ENCODE measurements at regions not wholly inside any gene's neighbourhood (a gene's known extent, or its start where the extent isn't known, plus 50 kb on each side); places are given as distances from the start of the nearest gene placed in this dataset.
"Not testable (repeated sequence)": the region's sequence is repeated elsewhere in the genome, so short reads cannot be mapped to it uniquely, and the experiment has no call there.

DNA sequence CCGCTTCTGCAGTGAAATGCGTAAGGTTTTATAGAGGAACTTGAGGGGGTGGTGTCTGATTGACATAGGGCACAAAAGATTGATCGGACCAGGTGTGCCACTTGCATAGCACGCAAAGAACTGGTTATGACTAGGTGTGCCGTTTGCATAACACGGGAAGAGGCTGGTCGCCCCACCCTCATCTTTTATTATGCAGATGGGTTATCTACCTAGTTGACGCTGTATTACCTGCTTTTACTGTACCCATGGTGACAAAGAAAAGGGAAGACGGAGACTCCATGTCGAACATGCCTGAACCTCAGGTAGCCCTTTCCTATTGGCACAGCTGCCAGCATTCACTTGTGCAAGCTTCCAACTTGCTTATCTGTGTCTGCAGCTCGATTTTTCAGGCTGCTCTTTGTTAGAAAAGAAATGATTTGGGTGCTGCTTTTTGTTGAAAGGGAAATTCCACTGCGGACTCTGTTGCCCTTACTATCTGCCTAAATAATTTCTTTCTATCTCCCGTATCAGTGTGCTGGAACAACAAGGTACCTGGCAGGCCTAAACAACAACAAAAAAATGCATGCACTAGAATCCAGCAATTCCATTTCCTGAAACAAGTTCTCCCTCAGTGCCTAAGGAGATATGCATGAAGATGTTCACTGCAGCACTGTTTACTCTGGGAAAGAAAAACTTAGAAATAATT, 194.4 kb upstream of the KAZN start:
- TF ChIP-seq, protein P1, sequence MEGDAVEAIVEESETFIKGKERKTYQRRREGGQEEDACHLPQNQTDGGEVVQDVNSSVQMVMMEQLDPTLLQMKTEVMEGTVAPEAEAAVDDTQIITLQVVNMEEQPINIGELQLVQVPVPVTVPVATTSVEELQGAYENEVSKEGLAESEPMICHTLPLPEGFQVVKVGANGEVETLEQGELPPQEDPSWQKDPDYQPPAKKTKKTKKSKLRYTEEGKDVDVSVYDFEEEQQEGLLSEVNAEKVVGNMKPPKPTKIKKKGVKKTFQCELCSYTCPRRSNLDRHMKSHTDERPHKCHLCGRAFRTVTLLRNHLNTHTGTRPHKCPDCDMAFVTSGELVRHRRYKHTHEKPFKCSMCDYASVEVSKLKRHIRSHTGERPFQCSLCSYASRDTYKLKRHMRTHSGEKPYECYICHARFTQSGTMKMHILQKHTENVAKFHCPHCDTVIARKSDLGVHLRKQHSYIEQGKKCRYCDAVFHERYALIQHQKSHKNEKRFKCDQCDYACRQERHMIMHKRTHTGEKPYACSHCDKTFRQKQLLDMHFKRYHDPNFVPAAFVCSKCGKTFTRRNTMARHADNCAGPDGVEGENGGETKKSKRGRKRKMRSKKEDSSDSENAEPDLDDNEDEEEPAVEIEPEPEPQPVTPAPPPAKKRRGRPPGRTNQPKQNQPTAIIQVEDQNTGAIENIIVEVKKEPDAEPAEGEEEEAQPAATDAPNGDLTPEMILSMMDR (conservative IDR thresholded peaks at IDR 0.05): no peak
- TF ChIP-seq ZFX (IDR thresholded peaks at IDR 0.05): no peak
- H3K27ac ChIP-seq: no peak overlapping the region

DNA sequence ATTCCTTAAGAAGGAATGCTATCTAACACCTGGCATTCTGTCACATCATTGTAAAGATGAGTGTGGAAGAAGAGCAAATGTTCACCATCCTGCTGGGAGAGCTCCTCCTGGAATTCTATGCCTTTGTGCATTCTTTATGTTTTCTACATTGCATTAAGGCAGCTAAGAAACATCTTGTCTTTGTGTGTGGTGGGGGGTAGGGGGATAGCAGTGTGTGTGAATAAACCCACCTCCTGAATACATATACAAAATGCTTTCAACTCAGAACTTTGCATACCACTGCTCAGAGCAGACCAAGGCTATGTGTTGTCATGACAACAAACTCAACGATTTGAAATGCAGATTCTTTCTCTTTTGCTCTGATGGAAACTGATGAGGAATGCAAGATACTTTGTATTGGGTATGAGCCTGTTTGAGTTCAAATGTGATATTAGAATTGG, 193.6 kb upstream of the KAZN start:
- no peak for TF ChIP-seq ZFX (IDR thresholded peaks at IDR 0.05)
- TF ChIP-seq, protein P1 (conservative IDR thresholded peaks at IDR 0.05): no peak
- no peak overlapping the region for H3K27ac ChIP-seq

DNA sequence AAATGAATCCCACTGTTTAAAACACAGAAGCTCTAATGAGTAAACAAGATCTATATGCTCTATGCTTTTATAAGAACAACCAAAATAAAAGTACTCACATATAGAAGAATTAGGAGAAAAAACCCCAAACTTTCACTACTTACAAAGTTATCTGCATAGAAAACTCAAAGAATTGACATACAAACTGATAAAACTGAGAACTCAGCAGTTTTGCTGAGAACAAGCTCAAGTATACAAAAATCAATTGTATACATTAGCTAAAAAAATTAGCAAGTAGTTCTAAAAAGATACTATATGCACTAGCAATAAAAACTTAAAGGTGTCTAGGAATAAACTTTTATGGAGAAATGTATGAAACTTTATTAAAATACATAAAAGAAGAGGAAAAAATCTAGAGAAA, 186.2 kb upstream of the KAZN start:
- TF ChIP-seq ZFX (IDR thresholded peaks at IDR 0.05): no peak
- TF ChIP-seq, protein P1 (conservative IDR thresholded peaks at IDR 0.05): no peak
- H3K27ac ChIP-seq: no peak overlapping the region

DNA sequence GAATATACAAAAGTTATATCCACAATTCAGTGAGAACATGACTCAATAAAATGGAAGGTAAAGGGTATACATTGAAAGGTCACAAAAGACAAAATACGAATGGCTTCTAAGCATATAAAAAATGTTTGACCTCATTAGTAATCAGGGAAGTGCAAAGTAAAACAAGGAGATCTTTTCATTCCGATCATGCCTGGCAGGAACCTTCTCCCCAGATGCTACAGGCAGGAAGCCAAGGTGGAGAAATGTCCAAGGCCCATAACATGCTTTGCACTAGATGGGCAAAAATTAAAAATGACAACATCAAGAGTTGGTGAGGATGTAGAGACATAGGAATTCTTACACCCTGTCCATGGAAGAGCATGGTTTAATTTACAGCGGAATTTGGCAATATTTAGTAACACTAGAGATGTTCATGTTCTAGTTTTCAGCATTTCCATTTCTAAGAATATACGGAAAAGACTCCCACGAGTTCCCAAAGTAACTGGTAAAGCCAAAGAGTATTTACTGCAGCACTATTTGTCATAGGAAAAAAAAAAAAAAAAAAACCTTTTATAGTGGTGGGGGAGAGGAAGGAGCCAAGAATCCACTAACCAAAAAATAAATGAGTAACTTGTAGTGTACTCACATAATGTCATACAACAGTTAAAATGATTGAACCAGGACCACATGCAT, 184.5 kb upstream of the KAZN start:
- no peak overlapping the region for H3K27ac ChIP-seq
- TF ChIP-seq ZFX (IDR thresholded peaks at IDR 0.05): no peak
- TF ChIP-seq, protein P1 (conservative IDR thresholded peaks at IDR 0.05): no peak

DNA sequence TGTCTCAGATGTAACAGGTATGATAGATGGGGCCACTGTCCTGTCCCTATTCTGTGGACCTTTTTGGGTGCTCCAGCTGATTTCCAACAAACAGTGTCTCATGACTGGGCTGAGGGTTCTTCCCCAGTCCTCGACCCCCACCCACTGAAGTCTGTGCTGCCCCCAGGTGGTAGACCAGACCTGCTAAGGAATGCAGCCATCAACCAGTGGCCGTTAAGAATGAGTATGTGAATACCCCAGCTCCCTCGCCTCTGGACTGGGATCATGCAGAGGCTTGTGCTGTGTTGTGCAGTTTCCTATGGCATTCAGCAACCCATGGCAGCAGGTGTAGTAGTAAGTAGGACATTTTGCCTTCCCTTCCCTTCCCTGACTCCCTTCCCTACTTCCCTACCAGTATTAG, 183.1 kb upstream of the KAZN start:
- H3K27ac ChIP-seq: no peak overlapping the region
- TF ChIP-seq, protein P1 (conservative IDR thresholded peaks at IDR 0.05): no peak; the same call in 1 of the 2 replicates
- TF ChIP-seq ZFX (IDR thresholded peaks at IDR 0.05): no peak

DNA sequence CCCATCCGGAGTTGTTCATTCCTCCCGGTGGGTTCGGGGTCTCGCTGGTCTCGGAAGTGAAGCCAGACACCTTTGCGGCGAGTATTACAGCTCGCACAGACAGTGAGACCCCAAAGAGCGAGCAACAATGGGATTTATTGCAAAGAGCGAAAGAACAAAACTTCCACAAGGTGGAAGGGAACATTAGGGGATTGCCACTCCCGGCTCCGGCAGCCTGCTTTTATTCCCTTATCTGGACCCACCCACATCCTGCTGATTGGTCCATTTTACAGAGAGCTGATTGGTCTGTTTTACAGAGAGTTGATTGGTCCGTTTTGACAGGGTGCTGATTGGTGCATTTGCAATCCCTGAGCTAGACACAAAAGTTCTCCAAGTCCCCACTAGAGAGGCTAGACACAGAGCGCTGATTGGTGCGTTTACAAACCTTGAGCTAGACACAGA, 178.7 kb upstream of the KAZN start:
- H3K27ac ChIP-seq: not testable (repeated sequence)

DNA sequence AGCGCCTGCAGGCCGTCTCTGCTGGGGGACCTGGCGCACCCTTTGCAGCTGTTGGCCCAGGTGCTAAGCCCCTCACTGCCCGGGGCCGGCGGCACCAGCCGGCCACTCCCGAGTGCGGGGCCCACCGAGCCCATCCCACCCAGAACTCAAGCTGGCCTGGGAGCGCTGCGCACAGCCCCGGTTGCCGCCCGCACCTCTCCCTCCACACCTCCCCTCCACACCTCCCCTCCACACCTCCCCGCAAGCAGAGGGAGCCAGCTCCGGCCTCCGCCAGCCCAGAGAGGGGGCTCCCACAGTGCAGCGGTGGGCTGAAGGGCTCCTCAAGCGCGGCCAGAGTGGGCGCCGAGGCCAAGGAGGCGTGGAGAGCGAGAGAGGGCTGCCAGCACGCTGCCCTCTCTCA, 177.8 kb upstream of the KAZN start:
- TF ChIP-seq ZFX (IDR thresholded peaks at IDR 0.05): no peak
- TF ChIP-seq, protein P1 (conservative IDR thresholded peaks at IDR 0.05): no peak

More for the DNA sequence above, 177.8 kb upstream of the KAZN start:
- peak overlapping the region; percentile 75 for H3K27ac ChIP-seq

Data from C4-2B (cell line).